ENCODE measurements at regions not wholly inside any gene's neighbourhood (a gene's known extent, or its start where the extent isn't known, plus 50 kb on each side); places are given as distances from the start of the nearest gene placed in this dataset.
A peak's percentile ranks its signal among the peaks of the same experiment; 100 is the strongest.

DNA sequence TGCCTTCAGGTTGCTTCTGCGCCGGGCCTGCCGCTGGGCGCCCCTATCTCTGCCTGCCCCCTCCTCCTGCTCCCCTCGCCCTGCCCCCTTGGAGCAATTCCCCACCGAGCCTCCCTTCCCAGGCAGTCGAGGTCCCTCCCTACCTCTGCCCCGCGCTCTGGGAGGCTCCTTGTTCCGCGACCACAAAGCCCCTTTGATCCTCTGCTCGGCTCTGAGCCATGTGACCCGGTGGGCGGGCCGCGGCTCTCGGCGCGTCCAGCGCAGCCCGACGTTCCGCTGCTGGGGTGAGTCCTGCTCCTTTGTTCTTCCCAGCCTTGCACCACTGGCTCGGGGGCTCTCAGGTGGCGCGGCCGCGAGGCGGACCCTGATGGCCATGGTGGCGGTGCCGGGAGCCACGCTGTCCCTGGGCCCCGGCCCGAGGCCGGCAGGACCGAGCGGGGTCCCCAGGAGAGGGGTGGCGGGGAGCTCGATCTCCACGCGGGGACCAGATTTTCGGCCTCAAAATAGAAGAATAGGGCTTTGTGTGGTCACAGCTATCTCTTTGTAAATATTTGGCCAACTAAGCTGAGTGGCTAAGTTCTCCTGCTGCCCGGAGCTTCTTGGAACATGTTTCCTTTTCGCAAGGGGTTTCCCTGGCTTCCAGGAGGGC is 310.6 kb downstream of the SEC14L1 start:
- Histone ChIP-seq H3K27ac (ENCODE audit: low read depth, low read length) (peak overlapping the region; percentile 100), H2AFZ (ENCODE audit: low read depth, low read length, severe bottlenecking) (no peak overlapping the region), H3K4me2 (ENCODE audit: low read depth, low read length, poor library complexity, severe bottlenecking) (peak overlapping the region; percentile 99), H4K20me1 (ENCODE audit: low read depth, low read length) (no peaks in the 10 kb centered on the region), H3K9me3 (ENCODE audit: insufficient read depth, low read length) (no peaks in the 10 kb centered on the region), H3K9me2 (replicated peaks; ENCODE audit: insufficient read depth, low read length) (no peaks in the 10 kb centered on the region), H3K27me3 (ENCODE audit: low read length) (no peaks in the 10 kb centered on the region), H3K4me3 (ENCODE audit: insufficient read depth, low read length, poor library complexity, severe bottlenecking) (peak overlapping the region; percentile 67), H3K79me2 (ENCODE audit: insufficient read depth, low read length) (peaks cover 75% of the 10 kb centered on the region), H3K9ac (ENCODE audit: low read length) (peak overlapping the region; percentile 98), H3F3A (ENCODE audit: insufficient read depth) (peaks cover 67% of the 10 kb centered on the region), H3K36me3 (ENCODE audit: low read length) (no peaks in the 10 kb centered on the region)
- no peak for TF ChIP-seq EZH2phosphoT487 (conservative IDR thresholded peaks at IDR 0.05; ENCODE audit: low read length)
- no peak for TF ChIP-seq CTCF (IDR thresholded peaks at IDR 0.05; ENCODE audit: insufficient read depth, low read length, poor library complexity, severe bottlenecking)

GRCh38 chr17:77451894-77452852 is 311.4 kb downstream of the SEC14L1 start:
- no peaks in the 10 kb centered on the region for H3K27me3 ChIP-seq (ENCODE audit: low read length)
- TF ChIP-seq EZH2phosphoT487 (conservative IDR thresholded peaks at IDR 0.05; ENCODE audit: low read length), result no peak
- TF ChIP-seq CTCF (IDR thresholded peaks at IDR 0.05; ENCODE audit: insufficient read depth, low read length, poor library complexity, severe bottlenecking), result no peak
- H3K27ac ChIP-seq (ENCODE audit: low read depth, low read length), result peak overlapping the region; percentile 100
- H4K20me1 ChIP-seq (ENCODE audit: low read depth, low read length), result no peaks in the 10 kb centered on the region
- H3K4me2 ChIP-seq (ENCODE audit: low read depth, low read length, poor library complexity, severe bottlenecking), result peak overlapping the region; percentile 99
- no peaks in the 10 kb centered on the region for H3K9me2 ChIP-seq (replicated peaks; ENCODE audit: insufficient read depth, low read length)
- H3K9ac ChIP-seq (ENCODE audit: low read length), result peak overlapping the region; percentile 98
- H3K9me3 ChIP-seq (ENCODE audit: insufficient read depth, low read length), result no peaks in the 10 kb centered on the region
- peaks cover 67% of the 10 kb centered on the region for H3F3A ChIP-seq (ENCODE audit: insufficient read depth)
- no peaks in the 10 kb centered on the region for H3K36me3 ChIP-seq (ENCODE audit: low read length)
- peak overlapping the region; percentile 67 for H3K4me3 ChIP-seq (ENCODE audit: insufficient read depth, low read length, poor library complexity, severe bottlenecking)
- no peak overlapping the region for H2AFZ ChIP-seq (ENCODE audit: low read depth, low read length, severe bottlenecking)
- peaks cover 83% of the 10 kb centered on the region for H3K79me2 ChIP-seq (ENCODE audit: insufficient read depth, low read length)

GRCh38 chr17:77453613-77454241 is 313.0 kb downstream of the SEC14L1 start:
- H2AFZ ChIP-seq (ENCODE audit: low read depth, low read length, severe bottlenecking), result no peak overlapping the region
- no peaks in the 10 kb centered on the region for H3K36me3 ChIP-seq (ENCODE audit: low read length)
- H3K9me2 ChIP-seq (replicated peaks; ENCODE audit: insufficient read depth, low read length), result no peaks in the 10 kb centered on the region
- TF ChIP-seq EZH2phosphoT487 (conservative IDR thresholded peaks at IDR 0.05; ENCODE audit: low read length) (no peak), CTCF (IDR thresholded peaks at IDR 0.05; ENCODE audit: insufficient read depth, low read length, poor library complexity, severe bottlenecking) (no peak)
- peaks cover 95% of the 10 kb centered on the region for H3K79me2 ChIP-seq (ENCODE audit: insufficient read depth, low read length)
- peaks cover 68% of the 10 kb centered on the region for H3F3A ChIP-seq (ENCODE audit: insufficient read depth)
- H3K4me2 ChIP-seq (ENCODE audit: low read depth, low read length, poor library complexity, severe bottlenecking), result peak overlapping the region; percentile 99
- H3K9me3 ChIP-seq (ENCODE audit: insufficient read depth, low read length), result no peaks in the 10 kb centered on the region
- no peaks in the 10 kb centered on the region for H3K27me3 ChIP-seq (ENCODE audit: low read length)
- H3K9ac ChIP-seq (ENCODE audit: low read length), result peak overlapping the region; percentile 98
- no peaks in the 10 kb centered on the region for H4K20me1 ChIP-seq (ENCODE audit: low read depth, low read length)
- H3K27ac ChIP-seq (ENCODE audit: low read depth, low read length), result peak overlapping the region; percentile 100
- H3K4me3 ChIP-seq (ENCODE audit: insufficient read depth, low read length, poor library complexity, severe bottlenecking), result peak overlapping the region; percentile 67
